HG03066 (cell line): ENCODE measurements at regions not wholly inside any gene's neighbourhood (a gene's known extent, or its start where the extent isn't known, plus 50 kb on each side); places are given as distances from the start of the nearest gene placed in this dataset.

Experiments
- ATAC-seq: cut with Tn5 transposase; IDR thresholded peaks from one replicate; pipeline ENCODE4 v1.9.1; 2021; ENCODE audit warnings: low read depth; ENCODE audit not compliant: unreplicated experiment

- no peak for ATAC-seq
Observed at GRCh38 chr5:158309088-158309807, 450.3 kb upstream of the CLINT1 start.

GRCh38 chr5:158308429-158309025, 449.6 kb upstream of the CLINT1 start:
- no peak for ATAC-seq

- ATAC-seq, result no peak
Observed at GRCh38 chr5:158305861-158306260, 446.9 kb upstream of the CLINT1 start.

GRCh38 chr5:158304607-158305006, 445.7 kb upstream of the CLINT1 start:
- no peak for ATAC-seq

GRCh38 chr5:158303883-158304282, 444.9 kb upstream of the CLINT1 start:
- no peak for ATAC-seq

- no peak for ATAC-seq
Observed at GRCh38 chr5:158303275-158303674, 444.3 kb upstream of the CLINT1 start.

GRCh38 chr5:158302029-158302428, 443.1 kb upstream of the CLINT1 start:
- no peak for ATAC-seq

- ATAC-seq, result no peak
Observed at GRCh38 chr5:158301186-158301585, 442.2 kb upstream of the CLINT1 start.

- no peak for ATAC-seq
Observed at GRCh38 chr5:158300256-158300655, 441.3 kb upstream of the CLINT1 start.

GRCh38 chr5:158297002-158297527, 438.1 kb upstream of the CLINT1 start:
- ATAC-seq, result no peak

- no peak for ATAC-seq
Observed at GRCh38 chr5:158294701-158295100, 435.8 kb upstream of the CLINT1 start.

GRCh38 chr5:158292981-158293380, 434.0 kb upstream of the CLINT1 start:
- ATAC-seq, result no peak

- ATAC-seq, result no peak
Observed at GRCh38 chr5:158289967-158290366, 431.0 kb upstream of the CLINT1 start.

GRCh38 chr5:158288272-158288657, 429.3 kb upstream of the CLINT1 start:
- ATAC-seq, result no peak

GRCh38 chr5:158287643-158288271, 428.8 kb upstream of the CLINT1 start:
- no peak for ATAC-seq

- no peak for ATAC-seq
Observed at GRCh38 chr5:158286827-158287226, 427.9 kb upstream of the CLINT1 start.

GRCh38 chr5:158285698-158286097, 426.8 kb upstream of the CLINT1 start:
- ATAC-seq, result no peak

- ATAC-seq, result no peak
Observed at GRCh38 chr5:158284242-158284641, 425.3 kb upstream of the CLINT1 start.

- no peak for ATAC-seq
Observed at GRCh38 chr5:158283397-158283796, 424.5 kb upstream of the CLINT1 start.

GRCh38 chr5:158278216-158278925, 419.4 kb upstream of the CLINT1 start:
- ATAC-seq, result no peak

- ATAC-seq, result no peak
Observed at GRCh38 chr5:158277276-158277675, 418.3 kb upstream of the CLINT1 start.
